MG63 (cell line): ENCODE measurements at regions not wholly inside any gene's neighbourhood (a gene's known extent, or its start where the extent isn't known, plus 50 kb on each side); places are given as distances from the start of the nearest gene placed in this dataset.
"Not testable (repeated sequence)": the region's sequence is repeated elsewhere in the genome, so short reads cannot be mapped to it uniquely, and the experiment has no call there.

ENCODE experiments used
- DNase-seq: peaks from one replicate; pipeline ENCODE4 v3.0.0-alpha.2; 2020
- H3K27me3 ChIP-seq: fragments of 250-450 bp; sonication (Bioruptor Pico); 2 replicates; pipeline ENCODE4 v1.5.1; 2020; ENCODE audit warnings: mild to moderate bottlenecking, moderate library complexity
- H3K36me3 ChIP-seq: fragments of 250-450 bp; sonication (Bioruptor Pico); 2 replicates; pipeline ENCODE4 v1.5.1; 2020; ENCODE audit warnings: mild to moderate bottlenecking, moderate library complexity
- H3K4me3 ChIP-seq: fragments of 250-450 bp; sonication (Bioruptor Pico); 2 replicates; pipeline ENCODE4 v1.5.1; 2020; ENCODE audit warnings: mild to moderate bottlenecking, moderate library complexity
- H3K9me3 ChIP-seq: fragments of 250-450 bp; sonication (Bioruptor Pico); 2 replicates; pipeline ENCODE4 v1.5.1; 2020; ENCODE audit warnings: mild to moderate bottlenecking, moderate library complexity

DNA sequence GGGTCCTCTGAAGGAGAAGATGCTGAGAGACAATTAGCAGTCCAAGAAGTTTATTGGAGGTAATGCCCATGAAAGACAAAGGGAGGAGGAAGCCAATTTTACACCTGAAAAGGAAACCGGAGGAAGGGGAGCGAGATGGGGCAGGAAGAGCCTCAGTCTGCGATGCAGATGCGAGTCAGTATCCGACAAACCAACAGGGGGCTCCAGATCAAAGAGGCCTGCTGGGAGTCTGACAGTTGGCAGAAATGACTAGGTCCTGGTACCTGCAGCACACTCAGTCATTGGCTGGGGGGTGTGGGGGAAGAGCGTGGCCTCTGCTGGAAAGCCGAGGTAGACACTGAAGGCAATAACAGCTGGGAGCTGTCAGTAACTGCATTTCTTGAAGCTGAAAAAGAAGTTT is 231.1 kb upstream of the CENPE start:
- Histone ChIP-seq H3K27me3 (no peaks in the 10 kb centered on the region), H3K9me3 (no peaks in the 10 kb centered on the region), H3K36me3 (no peaks in the 10 kb centered on the region), H3K4me3 (no peak overlapping the region)
- no peak for DNase-seq

DNA sequence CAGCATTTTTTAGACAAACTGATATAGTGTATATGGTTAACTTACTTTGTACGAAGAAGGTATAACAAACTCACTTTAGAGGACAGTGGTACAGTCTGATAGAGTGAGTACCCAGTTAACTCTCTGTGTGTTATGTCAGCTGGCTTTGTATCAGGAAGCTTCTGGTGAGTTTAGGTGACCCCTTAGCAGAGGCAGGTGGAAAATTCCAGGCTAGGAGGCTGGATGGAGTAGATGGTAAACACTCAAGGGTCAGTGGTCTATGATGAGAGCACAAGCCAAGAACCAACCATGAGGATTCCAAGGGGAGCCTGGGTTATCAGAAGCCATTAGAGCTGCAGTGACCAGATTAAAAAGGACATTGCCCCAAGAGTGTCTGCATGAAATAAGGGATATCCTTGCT is 227.3 kb upstream of the CENPE start:
- H3K4me3 ChIP-seq = no peak overlapping the region
- no peaks in the 10 kb centered on the region for H3K27me3 ChIP-seq
- H3K9me3 ChIP-seq = no peaks in the 10 kb centered on the region
- no peak for DNase-seq
- H3K36me3 ChIP-seq = no peaks in the 10 kb centered on the region

DNA sequence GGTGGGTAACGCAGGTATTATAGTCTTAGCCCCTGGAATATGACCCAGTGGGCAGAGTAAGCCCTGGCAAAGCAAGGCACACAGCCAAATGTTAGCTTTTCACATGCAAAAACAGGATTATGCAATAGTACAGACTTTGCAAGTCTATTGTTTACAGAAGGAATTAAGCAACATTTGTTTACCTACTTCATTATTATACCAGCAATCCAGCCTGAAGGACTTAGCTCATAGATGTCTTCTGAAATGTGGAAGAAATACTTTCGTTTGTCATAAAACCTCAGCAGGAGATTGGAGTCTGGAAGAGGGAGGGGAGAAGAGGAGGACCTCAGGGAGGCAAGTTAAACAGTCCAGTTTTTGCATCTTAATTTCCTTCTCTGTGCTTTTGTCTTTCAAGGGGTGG is 226.7 kb upstream of the CENPE start:
- no peaks in the 10 kb centered on the region for H3K27me3 ChIP-seq
- H3K36me3 ChIP-seq = no peaks in the 10 kb centered on the region
- no peak for DNase-seq
- H3K9me3 ChIP-seq = no peaks in the 10 kb centered on the region
- no peak overlapping the region for H3K4me3 ChIP-seq

DNA sequence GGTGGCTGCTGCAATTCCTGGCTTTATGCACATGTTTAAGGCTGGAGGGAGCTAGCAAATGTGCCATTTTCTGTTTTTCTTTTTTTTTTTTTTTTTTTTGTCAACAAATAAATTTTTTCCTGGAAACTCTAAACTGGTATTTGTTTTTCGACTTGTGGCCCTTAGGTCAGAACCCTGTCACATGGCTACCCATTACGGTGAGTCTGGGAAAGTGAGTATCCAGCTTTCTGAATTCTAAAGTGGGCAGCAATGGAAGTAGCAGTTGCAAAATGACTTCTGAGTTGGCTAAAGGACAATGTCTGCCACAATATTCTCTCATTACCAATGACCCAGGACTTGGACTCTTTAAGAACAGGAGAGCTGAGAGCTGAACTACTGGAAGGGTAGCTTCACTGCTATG is 225.1 kb upstream of the CENPE start:
- Histone ChIP-seq H3K36me3 (no peaks in the 10 kb centered on the region), H3K4me3 (no peak overlapping the region), H3K27me3 (no peaks in the 10 kb centered on the region), H3K9me3 (no peaks in the 10 kb centered on the region)
- no peak for DNase-seq

DNA sequence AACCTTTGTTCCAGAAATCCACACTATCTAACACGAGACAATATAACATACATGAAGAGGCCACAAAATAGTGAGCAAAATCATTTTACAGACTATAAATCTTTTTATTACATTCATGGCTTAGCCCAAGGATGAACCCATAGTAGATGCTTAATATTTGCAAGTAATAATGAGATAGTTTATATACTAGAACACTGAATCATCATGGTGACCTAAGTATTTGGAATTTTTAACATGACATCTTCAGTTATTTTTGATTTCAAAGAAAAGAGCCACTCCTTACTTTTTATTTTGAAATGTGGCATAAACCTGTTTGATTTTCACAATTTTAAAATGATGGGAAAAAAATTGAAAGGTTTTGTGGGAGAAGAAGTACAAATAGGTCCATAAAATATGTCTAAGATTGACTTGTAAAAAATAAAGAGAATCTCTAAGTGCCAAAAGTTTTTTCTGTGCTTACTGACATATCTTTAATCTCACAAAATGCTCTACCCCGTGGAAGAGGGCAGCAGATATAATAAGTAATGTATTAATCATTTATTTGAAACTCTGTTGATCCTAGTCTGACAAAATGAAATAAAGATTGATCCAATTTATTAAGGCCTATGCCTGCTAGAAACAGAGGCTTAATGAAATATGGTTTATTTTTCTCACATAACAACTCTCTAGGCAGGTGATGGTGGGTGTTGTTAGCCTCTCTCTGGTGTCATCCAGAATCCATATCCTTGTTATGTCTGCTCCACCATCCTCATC is 224.5 kb upstream of the CENPE start:
- no peaks in the 10 kb centered on the region for H3K27me3 ChIP-seq
- DNase-seq = no peak
- no peaks in the 10 kb centered on the region for H3K36me3 ChIP-seq
- no peak overlapping the region for H3K4me3 ChIP-seq
- H3K9me3 ChIP-seq = no peaks in the 10 kb centered on the region

DNA sequence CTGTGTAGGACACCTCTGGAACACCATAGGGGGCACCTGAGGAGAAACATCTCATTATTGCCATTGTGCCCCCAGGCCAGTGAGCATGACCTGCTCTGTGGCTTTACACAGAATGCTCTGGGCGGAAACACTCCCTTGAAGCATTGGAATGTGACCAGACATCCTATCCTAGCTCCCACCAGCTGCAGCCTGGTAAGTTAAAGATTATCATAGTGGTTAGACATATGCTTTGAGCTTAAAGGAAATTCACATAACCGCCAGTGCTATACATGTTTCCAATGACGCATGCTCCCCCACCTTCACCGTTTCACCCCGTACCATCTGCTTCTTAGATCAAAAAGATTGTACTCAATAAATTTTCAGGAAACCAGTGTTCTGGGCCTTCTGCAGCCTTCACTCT is 217.7 kb upstream of the CENPE start:
- no peak overlapping the region for H3K4me3 ChIP-seq
- no peaks in the 10 kb centered on the region for H3K36me3 ChIP-seq
- no peak for DNase-seq
- no peaks in the 10 kb centered on the region for H3K27me3 ChIP-seq
- no peaks in the 10 kb centered on the region for H3K9me3 ChIP-seq

DNA sequence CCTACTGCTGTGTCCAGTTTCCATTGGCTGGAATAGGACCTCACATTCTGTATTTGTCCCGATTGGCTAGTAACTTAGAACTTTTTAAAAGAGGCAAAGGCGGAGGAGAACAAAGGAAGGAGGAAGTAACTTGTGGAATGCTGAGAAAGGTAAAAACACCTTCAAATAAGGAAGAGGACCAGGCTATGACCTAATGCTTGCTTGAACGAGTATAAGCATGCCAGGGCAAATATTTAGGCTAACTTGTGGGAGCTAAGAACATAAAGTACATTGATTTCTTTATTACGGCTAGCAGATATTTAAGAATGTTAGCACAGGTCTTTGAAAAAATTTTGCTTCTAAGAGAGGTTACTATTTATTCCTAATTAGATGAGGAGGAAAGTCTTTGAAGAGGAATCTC is 214.5 kb upstream of the CENPE start:
- not testable (repeated sequence) for H3K9me3 ChIP-seq, H3K27me3 ChIP-seq, H3K4me3 ChIP-seq, DNase-seq, H3K36me3 ChIP-seq

DNA sequence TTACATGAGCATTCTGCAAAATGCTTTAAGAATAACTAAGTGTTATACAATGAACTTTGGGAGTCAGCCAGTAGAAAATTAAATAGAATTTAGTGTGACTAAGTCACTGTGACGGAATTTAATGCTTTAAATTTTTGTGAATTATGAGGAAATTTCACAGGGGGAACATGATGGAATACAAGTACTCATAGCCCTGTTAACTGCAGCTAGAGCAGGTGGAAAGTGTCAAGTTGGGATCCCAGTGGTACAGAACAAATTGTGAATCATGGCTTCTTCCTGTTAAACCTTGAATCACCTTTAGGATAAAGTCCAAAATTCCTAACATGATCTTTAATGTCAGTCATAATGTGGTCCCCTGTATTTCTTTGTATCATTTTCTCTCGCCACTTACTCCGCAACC is 212.2 kb upstream of the CENPE start:
- no peak overlapping the region for H3K4me3 ChIP-seq

DNA sequence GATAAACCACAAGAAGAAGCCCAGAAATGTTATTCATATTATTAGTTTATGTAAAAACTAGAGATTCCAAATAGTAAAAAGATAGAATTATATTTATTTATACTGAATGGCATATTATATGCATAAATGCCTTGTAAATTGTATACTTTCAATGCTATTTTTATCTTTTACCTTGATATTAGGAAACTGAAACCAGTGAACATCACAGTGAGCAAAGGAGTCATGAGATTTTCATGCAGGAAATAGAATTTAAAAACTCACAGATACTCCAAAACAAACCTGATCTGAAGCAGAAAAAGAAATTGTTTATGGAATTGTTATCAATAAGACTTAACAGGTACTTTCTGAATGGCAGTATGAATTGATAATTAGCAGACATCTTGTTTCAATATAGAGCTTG is 207.3 kb upstream of the CENPE start:
- Histone ChIP-seq H3K36me3 (no peaks in the 10 kb centered on the region), H3K9me3 (no peaks in the 10 kb centered on the region)
- DNase-seq = no peak

More for the DNA sequence above, 212.2 kb upstream of the CENPE start:
- Histone ChIP-seq H3K27me3 (no peaks in the 10 kb centered on the region), H3K9me3 (no peaks in the 10 kb centered on the region), H3K36me3 (no peaks in the 10 kb centered on the region)
- no peak for DNase-seq

DNA sequence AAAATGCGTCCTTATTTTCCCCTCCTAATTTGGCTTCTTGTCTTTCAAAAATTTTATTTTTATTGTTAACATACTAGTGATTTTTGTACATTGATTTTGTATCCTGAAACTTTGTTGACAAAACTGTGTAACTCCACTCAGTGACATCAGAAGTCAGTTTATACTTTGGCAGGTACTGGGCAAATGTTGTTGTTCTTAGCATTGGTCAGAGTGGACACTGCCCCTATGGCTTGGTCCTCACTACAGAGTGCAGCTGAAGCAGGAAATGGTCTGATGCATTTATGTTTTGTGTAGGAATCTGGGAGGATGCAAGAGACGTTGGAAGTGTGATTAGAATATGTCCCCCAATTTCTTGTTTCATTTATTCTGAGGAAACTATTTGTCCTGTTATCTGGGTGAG is 205.5 kb upstream of the CENPE start:
- H3K36me3 ChIP-seq = no peaks in the 10 kb centered on the region
- H3K4me3 ChIP-seq = no peak overlapping the region
- no peak for DNase-seq
- no peaks in the 10 kb centered on the region for H3K9me3 ChIP-seq
- H3K27me3 ChIP-seq = no peaks in the 10 kb centered on the region

More for the DNA sequence above, 207.3 kb upstream of the CENPE start:
- no peak overlapping the region for H3K4me3 ChIP-seq
- no peaks in the 10 kb centered on the region for H3K27me3 ChIP-seq

DNA sequence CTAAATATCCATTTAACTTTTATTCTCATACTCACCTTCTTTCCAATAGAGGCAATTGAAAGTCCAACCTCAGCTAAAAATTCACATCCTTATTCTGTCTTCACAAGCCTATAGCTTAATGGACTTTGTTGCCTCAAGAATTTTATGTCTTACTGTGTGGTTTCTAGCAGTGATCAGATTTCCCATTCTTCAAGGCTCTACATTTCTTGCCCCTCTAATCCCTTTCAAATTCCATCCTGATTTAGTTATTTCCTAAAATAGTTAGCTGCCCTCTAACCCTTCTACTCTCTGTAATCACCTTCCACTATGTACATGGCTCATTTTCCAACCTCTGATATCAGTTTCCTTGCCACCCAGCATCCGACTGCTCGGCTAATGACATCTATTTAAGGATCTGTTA is 204.1 kb upstream of the CENPE start:
- DNase-seq = no peak
- Histone ChIP-seq H3K27me3 (no peaks in the 10 kb centered on the region), H3K36me3 (no peaks in the 10 kb centered on the region), H3K9me3 (no peaks in the 10 kb centered on the region), H3K4me3 (no peak overlapping the region)

DNA sequence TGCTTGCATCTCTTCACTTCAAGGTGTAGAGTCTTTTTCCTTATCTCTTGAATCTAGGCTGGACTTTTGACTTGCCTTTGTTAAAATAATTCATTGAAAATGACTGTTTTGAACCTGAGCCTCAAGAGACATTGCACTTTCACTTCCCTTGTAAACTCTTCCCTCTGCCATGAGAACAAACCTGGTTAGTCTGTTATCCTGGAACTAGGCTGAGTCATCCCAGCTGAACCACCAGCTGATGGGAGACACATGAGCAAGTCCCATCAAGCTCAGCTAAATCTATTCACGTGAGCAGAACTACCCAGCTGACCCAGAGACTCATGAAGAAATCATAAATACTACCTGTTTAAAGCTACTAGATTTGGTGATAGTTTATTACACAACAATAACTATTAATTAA is 202.3 kb upstream of the CENPE start:
- no peak overlapping the region for H3K4me3 ChIP-seq
- no peaks in the 10 kb centered on the region for H3K9me3 ChIP-seq
- H3K36me3 ChIP-seq = no peaks in the 10 kb centered on the region
- no peak for DNase-seq
- no peaks in the 10 kb centered on the region for H3K27me3 ChIP-seq

DNA sequence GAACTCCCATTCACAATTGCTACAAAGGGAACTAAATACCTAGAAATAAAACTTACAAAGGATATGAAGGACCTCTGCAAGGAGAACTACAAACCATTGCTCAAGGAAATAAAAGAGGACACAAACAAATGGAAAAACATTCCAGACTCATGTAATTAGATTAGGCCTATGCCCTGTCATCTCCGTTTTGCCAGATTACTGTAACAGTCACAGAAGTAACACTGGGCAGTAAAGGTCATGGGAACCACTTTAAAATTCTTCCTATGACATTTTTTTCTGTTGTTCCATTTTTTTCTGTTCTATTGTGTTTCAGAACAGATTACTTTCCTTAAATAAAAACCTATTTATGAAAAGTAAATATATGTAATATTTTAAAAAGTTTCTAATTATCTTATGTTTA is 199.4 kb upstream of the CENPE start:
- DNase-seq = no peak
- no peaks in the 10 kb centered on the region for H3K9me3 ChIP-seq
- H3K27me3 ChIP-seq = no peaks in the 10 kb centered on the region
- H3K36me3 ChIP-seq = no peaks in the 10 kb centered on the region
- no peak overlapping the region for H3K4me3 ChIP-seq

DNA sequence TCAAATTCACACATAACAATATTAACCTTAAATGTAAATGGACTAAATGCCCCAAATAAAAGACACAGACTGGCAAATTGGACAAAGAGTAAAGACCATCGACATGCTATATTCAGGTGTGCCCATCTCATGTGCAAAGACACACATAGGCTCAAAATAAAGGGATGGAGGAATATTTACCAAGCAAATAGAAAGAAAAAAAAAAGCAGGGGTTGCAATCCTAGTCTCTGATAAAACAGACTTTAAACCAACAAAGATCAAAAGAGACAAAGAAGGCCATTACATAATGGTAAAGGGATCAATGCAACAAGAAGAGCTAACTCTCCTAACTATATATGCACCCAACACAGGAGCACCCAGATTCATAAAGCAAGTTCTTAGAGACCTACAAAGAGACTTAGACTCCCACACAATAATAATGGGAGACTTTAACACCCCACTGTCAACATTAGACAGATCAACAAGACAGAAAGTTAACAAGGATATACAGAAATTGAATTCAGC is 189.4 kb upstream of the CENPE start:
- not testable (repeated sequence) for H3K4me3 ChIP-seq, H3K36me3 ChIP-seq, H3K9me3 ChIP-seq, DNase-seq, H3K27me3 ChIP-seq

DNA sequence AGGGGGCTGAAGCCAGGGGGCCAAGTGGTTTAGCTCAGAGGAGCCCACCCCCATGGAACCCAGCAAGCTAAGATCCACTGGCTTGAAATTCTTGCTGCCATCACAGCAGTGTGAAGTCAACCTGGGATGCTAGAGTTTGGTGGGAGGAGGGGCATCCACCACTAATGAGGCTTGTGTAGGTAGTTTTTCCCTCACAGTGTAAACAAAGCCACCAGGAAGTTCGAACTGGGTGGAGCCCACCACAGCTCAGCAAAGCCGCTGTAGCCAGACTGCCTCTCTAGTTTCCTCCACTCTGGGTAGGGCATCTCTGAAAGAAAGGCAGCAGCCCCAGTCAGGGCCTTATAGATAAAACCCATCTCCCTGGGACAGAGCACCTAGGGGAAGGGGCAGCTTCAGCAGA is 187.4 kb upstream of the CENPE start:
- not testable (repeated sequence) for DNase-seq, H3K4me3 ChIP-seq, H3K9me3 ChIP-seq, H3K27me3 ChIP-seq, H3K36me3 ChIP-seq

DNA sequence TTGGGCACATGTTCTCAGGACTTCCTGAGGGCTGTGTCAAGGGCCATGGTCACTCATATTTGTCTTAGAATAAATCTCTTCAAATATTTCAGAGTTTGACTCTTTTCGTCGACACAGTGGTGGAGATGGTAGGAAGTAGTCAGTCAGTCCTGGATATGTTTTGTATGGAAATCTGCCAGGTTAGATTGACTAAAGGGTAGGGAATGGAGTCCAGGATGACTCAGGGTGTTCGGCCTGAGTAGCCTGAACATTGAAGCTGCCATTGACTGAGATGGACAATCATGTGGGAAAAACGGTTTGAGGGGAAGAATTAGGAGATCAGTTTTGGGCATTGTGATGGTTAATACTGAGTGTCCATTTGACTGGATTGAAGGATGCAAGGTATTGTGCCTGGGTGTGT is 177.1 kb upstream of the CENPE start:
- H3K9me3 ChIP-seq = no peaks in the 10 kb centered on the region
- H3K36me3 ChIP-seq = no peaks in the 10 kb centered on the region
- H3K4me3 ChIP-seq = no peak overlapping the region
- peak; percentile 1 for DNase-seq
- no peaks in the 10 kb centered on the region for H3K27me3 ChIP-seq

DNA sequence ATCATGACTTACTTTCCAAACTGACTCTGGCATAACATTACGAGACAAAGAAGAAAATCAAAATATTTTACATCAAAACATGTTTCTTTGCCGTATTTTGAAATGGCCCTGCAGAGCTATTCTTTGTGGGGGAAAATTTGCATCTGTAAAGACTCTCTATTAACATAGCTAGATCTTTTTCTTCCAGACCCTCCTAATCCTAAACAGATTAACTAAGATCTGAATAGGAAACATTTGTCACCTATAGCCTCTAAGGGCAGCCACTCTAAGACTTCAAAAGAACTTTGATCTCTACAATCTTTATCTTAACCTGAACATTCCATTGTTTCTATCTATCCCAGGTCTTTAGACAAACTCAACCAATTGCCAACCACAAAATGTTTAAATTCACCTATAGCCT is 176.6 kb upstream of the CENPE start:
- no peak for DNase-seq
- H3K27me3 ChIP-seq = no peaks in the 10 kb centered on the region
- no peaks in the 10 kb centered on the region for H3K36me3 ChIP-seq

DNA sequence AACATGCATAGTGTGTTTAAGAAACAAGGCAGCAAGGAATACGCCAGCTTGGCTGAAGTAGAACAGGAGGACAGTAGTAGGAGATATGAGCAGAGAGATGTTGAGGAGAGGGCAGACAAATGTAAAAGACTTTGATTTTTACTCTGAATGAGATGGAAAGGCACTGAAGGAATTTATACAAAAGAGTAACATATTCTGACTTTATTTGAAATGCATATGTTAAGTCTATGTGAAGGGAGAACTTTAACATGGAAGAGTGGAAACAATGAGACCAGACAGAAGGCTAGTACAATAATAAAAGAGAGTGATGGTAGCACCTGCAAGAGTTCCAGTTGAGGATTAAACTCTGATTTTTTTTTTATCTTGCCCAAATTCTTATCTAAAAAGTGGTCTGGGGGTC is 176.2 kb upstream of the CENPE start:
- Histone ChIP-seq H3K36me3 (no peaks in the 10 kb centered on the region), H3K27me3 (no peaks in the 10 kb centered on the region), H3K4me3 (no peak overlapping the region), H3K9me3 (no peaks in the 10 kb centered on the region)
- DNase-seq = no peak

More for the DNA sequence above, 176.6 kb upstream of the CENPE start:
- Histone ChIP-seq H3K9me3 (no peaks in the 10 kb centered on the region), H3K4me3 (no peak overlapping the region)
